NB4 (cell line): ENCODE measurements at regions not wholly inside any gene's neighbourhood (a gene's known extent, or its start where the extent isn't known, plus 50 kb on each side); places are given as distances from the start of the nearest gene placed in this dataset.

ENCODE experiments used
- CTCF ChIP-seq: IDR thresholded peaks from one replicate; pipeline ENCODE4 v1.5.1; 2012; ENCODE audit warnings: low read depth, low read length
- POLR2A ChIP-seq: IDR thresholded peaks from 2 replicates; pipeline ENCODE4 v1.6.1; 2011; ENCODE audit warnings: mild to moderate bottlenecking; ENCODE audit not compliant: insufficient read length; ENCODE audit errors: extremely low read depth

- TF ChIP-seq CTCF, result no peak
- no peak for TF ChIP-seq POLR2A
These were observed 231.5 kb upstream of the GLI3 start for GRCh38 chr7:42468471-42468870.
